K562 (cell line): ENCODE measurements at regions not wholly inside any gene's neighbourhood (a gene's known extent, or its start where the extent isn't known, plus 50 kb on each side); places are given as distances from the start of the nearest gene placed in this dataset.

Experiments used
- MCM2 ChIP-seq: fragments of 450-650 bp; IDR thresholded peaks from 2 replicates; pipeline ENCODE4 v1.6.1; 2017; ENCODE audit warnings: low read depth, mild to moderate bottlenecking
- TSC22D4 ChIP-seq: fragments of 450-650 bp; IDR thresholded peaks from 2 replicates; pipeline ENCODE4 v1.6.1; 2016; ENCODE audit warnings: missing genetic modification characterization, missing biosample characterization, control low read depth

DNA sequence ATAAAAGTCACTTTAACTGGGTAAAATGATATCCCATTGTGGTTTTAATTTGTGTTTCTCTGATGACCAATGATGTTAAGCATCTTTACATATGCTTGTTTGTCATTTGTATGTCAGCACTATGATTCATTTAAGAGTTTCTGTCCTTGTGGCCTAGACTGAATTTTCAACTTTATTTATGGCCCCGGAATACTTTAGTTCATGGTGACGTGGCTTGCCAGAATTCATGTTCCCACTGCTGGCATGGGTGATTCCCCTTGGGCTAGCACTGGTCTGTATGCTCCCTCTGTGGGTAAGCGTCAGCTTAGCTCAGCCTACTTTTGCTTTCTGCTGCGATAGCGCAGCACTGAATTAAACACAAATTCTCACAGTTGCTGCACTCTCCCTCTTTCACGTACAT, 436.3 kb upstream of the SGO1 start:
- no peak for TF ChIP-seq MCM2
- TF ChIP-seq TSC22D4 (tag): no peak
